AG09309 (cell line): ENCODE measurements at regions not wholly inside any gene's neighbourhood (a gene's known extent, or its start where the extent isn't known, plus 50 kb on each side); places are given as distances from the start of the nearest gene placed in this dataset.
"Not testable (repeated sequence)": the region's sequence is repeated elsewhere in the genome, so short reads cannot be mapped to it uniquely, and the experiment has no call there.

Source experiments
- DNase-seq: peaks from one replicate; pipeline ENCODE4 v3.0.0-alpha.2; 2010; ENCODE audit warnings: low read depth
- H3K4me3 ChIP-seq: 2 replicates; pipeline ENCODE4 v1.5.1; 2011; ENCODE audit warnings: mild to moderate bottlenecking, low read depth, low read length, moderate library complexity; ENCODE audit not compliant: control insufficient read depth
- TF ChIP-seq, protein P1 (sequence below): IDR thresholded peaks from 2 replicates; pipeline ENCODE4 v1.5.1; 2011; ENCODE audit warnings: mild to moderate bottlenecking, low read depth, low read length, inconsistent platforms; ENCODE audit not compliant: insufficient read depth, control insufficient read depth; ENCODE audit errors: missing control alignments

DNA sequence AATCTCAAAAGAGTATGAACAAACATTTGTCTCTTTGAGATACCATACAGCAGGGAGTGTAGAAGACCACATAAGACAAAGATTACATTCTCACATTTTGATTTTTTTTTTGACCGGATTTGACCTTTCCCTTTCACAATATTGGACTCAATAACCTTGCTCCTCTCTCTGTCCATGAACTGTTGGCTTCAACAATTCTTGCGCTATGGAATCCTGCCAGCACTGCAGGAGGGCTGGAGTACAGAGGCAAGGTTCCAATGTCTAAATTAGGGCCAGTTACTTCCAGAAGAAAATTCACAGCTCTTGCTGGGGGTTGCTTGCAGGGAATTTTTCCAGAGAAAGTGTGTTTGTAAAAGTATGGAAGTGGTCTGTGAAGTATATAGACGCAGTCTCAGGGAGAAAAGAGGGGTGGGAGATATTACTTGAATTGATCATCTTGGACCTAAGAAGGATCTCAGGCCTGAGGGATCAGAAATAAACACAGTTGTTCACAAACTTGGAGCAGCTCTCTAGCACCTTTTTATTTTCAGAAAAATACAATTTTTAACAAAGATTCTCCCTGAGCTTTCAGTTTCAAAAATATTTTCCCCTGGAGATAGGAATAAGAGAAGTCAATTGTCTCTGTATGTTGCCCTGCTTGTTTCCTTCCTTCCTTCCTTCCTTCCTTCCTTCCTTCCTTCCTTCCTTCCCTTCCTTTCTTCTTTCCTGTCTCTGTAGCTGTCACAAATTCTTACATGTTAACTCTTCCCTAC is 765.9 kb downstream of the BCKDHB start:
- TF ChIP-seq, protein P1, sequence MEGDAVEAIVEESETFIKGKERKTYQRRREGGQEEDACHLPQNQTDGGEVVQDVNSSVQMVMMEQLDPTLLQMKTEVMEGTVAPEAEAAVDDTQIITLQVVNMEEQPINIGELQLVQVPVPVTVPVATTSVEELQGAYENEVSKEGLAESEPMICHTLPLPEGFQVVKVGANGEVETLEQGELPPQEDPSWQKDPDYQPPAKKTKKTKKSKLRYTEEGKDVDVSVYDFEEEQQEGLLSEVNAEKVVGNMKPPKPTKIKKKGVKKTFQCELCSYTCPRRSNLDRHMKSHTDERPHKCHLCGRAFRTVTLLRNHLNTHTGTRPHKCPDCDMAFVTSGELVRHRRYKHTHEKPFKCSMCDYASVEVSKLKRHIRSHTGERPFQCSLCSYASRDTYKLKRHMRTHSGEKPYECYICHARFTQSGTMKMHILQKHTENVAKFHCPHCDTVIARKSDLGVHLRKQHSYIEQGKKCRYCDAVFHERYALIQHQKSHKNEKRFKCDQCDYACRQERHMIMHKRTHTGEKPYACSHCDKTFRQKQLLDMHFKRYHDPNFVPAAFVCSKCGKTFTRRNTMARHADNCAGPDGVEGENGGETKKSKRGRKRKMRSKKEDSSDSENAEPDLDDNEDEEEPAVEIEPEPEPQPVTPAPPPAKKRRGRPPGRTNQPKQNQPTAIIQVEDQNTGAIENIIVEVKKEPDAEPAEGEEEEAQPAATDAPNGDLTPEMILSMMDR, result no peak
- DNase-seq, result peak; percentile 4
- no peak overlapping the region for H3K4me3 ChIP-seq

DNA sequence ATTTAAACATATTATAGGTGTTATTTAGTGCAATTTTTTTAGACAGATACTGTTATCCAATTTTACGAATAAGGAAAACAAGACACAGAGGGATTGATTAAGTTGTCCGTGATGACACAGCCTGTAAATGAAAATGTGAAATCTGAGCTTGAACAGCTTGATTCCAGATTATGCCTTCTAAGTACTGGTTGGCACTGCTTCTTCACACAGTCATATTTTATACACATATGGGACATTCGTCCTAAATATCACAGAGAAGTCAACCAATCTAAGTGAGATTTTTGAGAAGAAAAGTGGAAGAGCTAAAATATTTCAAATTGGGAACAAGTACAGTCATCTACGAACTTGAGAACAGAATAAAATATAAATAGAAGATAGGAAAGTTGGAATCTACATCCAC is 756.3 kb downstream of the BCKDHB start:
- TF ChIP-seq, protein P1, result no peak
- no peak overlapping the region for H3K4me3 ChIP-seq
- no peak for DNase-seq

DNA sequence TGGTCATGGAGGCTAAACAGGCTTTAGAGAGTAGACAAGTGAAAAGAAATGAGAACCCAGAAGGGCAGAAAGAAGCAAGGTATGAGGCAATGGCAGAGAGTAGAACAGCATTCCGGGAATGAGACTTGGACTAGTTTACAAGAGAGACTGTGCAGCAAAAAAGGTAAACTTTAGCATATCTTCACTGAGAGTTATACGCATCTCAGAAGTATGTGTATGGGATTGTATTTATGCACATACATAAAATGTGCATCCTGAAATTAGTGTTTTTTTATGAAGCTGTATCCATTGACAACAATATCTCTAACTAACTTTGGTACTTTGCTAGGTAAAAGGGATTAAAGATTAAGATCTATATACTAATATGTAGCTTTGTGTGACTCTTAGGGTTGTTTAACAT is 753.6 kb downstream of the BCKDHB start:
- DNase-seq, result no peak
- TF ChIP-seq, protein P1, result no peak
- no peak overlapping the region for H3K4me3 ChIP-seq

DNA sequence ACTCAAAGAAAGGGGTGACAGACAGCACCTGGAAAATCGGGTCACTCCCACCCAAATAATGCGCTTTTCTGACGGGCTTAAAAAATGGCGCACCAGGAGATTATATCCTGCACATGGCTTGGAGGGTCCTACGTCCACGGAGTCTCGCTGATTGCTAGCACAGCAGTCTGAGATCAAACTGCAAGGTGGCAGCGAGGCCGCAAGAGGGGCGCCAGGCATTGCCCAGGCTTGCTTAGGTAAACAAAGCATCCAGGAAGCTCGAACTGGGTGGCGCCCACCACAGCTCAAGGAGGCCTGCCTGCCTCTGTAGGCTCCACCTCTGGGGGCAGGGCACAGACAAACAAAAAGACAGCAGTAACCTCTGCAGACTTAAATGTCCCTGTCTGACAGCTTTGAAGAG is 741.5 kb downstream of the BCKDHB start:
- DNase-seq, H3K4me3 ChIP-seq: not testable (repeated sequence)

DNA sequence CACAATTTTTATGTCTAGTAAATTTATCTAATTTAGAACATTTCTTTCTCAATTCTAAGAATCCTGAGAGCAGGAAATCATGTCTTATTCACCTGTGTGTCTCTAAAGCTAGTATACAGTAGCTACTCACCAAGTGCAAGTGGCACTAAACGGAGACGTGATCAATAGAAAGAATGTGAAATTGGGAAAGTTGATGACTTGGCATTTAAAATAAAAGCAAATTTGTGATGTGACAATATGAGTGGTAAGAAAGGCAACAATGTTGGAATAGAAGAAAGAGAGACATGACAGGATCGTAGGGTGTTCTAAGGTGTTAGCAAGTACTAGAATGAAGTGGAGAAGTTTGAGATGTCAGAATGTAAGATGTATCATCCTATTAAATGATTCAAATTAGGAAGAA is 725.9 kb downstream of the BCKDHB start:
- H3K4me3 ChIP-seq, result no peak overlapping the region
- no peak for DNase-seq
- TF ChIP-seq, protein P1, result no peak

DNA sequence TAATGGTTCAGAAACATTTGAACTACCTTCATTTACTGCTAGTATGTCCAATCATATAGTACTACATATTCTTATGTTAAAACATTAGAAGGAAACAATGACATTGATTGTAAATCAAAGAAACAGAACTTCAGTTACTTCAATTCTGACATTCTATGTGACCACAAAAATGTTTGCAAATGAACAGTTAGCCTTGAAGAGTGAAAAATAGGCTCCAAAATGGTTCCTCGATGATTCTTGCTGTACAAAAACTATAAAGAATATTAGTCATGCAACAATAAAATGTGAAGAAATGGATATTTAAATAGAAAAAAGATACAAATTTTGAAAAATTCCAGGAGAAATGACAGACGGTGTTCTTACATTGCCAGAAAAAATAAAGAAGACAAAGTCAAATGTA is 686.9 kb downstream of the BCKDHB start:
- no peak overlapping the region for H3K4me3 ChIP-seq
- DNase-seq, result no peak
- TF ChIP-seq, protein P1, result no peak

DNA sequence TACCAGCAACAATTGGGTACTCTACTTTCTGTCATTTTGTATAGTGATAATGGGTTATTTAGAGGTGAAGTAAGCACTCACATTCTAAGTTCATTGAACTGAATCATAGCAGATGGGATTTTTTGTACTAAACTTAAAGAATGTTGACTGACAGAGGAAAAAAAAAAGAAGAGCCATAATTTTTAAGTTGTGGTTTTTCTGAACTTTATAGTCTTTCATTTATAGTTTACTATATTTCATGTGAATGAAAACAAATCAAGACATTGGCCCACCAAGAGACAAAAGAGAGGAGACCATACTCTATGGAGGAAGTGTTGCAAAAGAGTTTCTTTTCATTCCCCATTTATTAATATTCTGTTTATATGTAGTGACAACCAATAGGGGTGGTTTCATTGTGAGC is 685.7 kb downstream of the BCKDHB start:
- DNase-seq, result no peak
- TF ChIP-seq, protein P1, result no peak
- no peak overlapping the region for H3K4me3 ChIP-seq
